Activated CD8-positive, alpha-beta memory T cell treated with anti-CD3 and anti-CD28 coated beads for 24 hours (primary cell): ENCODE measurements at regions not wholly inside any gene's neighbourhood (a gene's known extent, or its start where the extent isn't known, plus 50 kb on each side); places are given as distances from the start of the nearest gene placed in this dataset.

Experiments
- DNase-seq: peaks from one replicate; pipeline ENCODE4 v3.0.0-alpha.2; 2020

DNA sequence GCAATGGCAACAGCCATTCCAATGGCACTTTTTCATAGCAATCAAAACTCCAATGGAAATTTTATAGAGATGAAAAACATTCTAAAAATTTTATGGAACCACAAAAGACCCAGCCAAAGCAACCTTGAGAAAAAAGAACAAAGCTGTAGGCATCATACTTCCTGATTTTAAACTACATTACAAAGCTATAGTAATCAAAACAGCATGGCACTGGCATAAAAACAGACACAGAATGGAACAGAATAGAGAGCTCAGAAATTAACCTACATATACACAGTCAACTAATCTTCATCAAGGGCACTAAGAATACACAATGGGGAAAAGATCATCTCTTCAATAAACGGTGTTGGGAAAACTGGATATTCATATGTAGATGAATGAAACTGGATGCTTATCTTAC, 401.5 kb downstream of the NPHP4 start:
- no peak for DNase-seq

DNA sequence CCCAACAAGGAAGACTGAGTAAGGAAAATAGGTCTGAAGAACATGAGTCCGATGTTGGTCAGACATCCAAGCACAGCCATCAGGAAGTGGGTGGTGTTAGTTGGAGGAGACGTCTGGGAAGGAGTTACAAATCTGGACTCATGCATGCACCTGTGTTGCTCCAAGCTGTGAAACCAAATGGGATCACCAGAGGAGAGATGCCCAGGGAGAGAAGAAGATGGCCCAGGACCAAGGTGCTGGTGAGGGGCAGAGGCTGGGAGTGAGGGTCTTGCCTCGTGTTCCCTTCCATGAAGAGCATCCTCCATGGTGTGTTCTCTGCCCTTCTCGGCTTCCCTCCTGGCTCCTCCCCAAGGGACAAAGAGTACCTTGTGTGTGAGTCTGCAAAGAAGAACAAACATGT, 405.6 kb downstream of the NPHP4 start:
- no peak for DNase-seq

DNA sequence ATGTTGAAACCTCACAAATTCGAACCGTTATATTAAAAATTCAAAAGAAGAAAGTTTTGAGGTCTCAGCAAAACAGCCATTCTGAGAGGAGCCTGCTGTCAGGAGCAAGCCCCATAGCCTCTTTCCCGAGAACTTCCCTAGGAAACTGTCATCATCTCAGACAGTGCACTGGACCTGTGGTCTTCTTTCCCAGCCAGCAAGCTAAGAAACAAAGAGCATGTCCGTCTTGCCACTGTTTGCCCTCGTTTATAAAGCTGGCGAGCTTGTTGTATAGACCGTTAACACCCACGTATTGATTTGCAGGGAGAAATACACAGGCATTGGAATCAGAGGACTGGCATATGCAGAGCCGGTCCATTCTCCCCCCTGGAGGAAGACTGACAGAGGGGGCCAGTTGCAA, 407.0 kb downstream of the NPHP4 start:
- DNase-seq = no peak

DNA sequence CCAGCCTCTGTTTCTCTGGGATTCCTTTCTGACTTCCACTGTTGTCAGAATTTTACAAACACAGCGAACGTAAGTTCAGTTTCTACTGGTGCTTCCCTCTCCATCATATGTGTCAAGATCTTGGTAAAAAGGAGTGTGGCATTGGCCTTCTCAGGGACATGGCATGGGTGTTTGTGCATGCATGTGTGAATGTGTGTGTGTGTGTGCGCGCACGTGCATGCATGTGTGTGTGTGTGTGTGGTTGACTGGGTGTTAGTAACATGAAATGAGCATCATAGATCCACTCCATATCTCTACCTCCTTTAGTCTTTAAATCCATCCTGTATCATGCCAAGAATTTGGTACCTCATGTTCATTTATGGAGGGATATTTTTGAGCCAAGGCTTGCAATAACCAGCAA, 411.3 kb downstream of the NPHP4 start:
- no peak for DNase-seq

DNA sequence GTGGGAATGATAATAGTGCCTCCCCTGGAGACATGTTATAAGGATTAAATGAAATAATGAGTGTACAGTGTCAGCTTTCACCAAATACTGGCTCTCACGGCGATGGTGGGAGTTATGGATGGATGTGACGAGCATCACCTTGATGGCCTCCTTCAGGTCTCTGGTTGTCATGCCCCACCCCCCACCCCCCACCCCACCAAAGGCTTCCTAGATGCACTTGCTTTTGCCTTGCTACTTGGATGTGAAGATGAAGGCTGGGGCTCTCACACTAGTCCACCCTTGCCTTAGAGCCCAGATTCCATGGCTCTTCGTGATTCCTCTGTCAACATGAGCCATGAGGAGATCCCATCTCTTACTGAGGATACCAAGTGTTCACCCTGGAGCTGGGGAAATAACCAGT, 412.3 kb downstream of the NPHP4 start:
- DNase-seq = no peak

GRCh38 chr1:5578690-5579089, 413.5 kb downstream of the NPHP4 start:
- no peak for DNase-seq

GRCh38 chr1:5577255-5578040, 414.8 kb downstream of the NPHP4 start:
- peak; percentile 32 for DNase-seq

GRCh38 chr1:5576673-5577065, 415.6 kb downstream of the NPHP4 start:
- DNase-seq = no peak

DNA sequence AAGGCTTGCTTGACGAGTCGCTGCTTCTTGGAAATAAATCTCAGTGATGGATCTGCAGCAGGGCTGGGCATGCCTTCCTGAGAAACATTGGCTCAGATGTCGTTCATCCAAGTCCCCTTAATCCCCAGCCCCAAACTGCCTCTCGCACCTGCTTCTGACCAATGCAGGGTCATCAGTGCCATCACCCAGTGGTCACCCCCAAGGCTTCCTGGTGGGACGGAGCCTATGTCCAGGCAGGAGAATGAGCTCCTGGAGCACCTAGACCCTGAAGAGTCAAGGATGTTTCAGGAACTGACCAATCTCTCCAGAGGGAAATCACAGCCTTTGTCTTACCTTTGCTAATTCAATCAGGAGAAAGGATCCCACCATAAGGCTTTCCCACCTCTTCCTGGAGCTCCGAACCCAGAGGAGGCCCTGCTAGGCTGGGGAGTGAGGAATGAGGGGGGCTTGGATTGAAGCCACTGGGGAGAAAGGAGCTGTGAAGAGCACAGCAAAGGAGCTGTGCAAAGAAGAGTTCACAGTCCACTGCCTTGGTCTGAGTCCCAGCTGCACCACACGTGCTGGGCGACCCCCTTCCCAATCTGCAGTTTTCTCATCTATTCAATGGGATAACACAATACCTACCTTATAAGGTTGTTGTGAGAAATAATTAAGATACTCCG, 416.1 kb downstream of the NPHP4 start:
- no peak for DNase-seq

DNA sequence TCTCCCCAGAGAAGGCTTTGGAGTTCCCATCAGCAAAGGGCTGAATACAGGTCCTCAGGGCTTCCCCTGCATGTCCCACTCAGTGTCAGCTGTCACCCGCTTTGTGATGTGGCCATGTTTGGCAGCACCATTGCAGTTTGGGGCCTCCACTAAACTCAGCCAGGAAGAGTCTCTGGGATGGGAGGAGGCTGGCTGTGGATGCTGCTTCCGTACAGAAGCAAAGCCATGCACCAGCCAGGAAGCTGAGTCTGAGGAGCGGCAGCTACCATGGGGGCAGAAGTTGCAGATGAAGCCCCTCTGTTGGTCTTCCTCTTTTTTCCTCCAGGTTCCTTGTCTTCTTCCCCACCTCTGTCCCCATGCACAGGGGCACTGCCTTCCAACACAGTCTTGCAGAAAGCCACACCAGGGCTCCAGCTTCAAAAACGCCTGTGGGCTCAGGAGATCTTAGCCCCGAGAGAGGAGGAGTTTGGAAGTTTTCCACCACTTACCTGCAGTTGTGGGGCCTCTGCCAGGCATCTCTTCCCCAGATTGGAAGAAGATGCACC, 416.8 kb downstream of the NPHP4 start:
- no peak for DNase-seq

DNA sequence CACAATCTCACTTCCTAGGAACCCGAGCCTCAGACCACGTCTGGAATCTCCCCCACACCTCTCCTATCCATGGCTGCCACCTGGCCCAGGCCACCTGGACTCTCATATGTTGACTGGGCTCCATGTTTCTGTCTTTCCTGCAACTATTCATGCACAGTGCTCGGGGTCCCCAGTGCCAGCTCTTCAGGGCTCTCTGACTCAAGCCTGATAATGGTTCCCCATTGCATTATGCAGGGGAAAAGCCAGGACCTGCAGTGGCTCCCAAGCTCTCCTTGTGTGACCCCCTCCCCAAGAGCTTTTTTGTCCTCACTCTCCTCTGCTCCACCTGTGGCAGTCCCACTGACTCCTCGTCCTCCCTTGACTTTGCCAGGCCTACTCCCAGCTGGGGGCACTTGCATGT, 417.6 kb downstream of the NPHP4 start:
- DNase-seq = peak; percentile 19

DNA sequence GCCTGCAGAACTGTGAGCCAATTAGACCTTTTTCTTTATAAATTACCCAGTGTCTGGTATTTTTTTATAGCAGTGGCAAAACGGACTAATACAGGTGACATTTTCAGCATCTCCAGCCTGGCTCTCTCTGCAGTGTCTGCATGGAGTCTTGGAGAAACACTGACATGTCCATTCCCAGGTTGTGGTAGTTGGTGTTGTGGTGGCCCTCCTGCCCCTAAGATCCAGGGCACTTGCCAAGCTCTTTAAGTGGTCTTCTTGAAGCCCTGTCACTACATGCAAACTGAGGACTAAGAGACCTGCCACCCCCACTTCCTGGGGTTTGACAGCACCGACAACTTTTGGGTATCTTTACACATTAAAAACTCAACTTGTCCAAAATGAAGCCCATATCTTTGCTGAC, 419.4 kb downstream of the NPHP4 start:
- peak; percentile 9 for DNase-seq

GRCh38 chr1:5571861-5572401, 420.3 kb downstream of the NPHP4 start:
- no peak for DNase-seq

GRCh38 chr1:5571438-5571837, 420.8 kb downstream of the NPHP4 start:
- no peak for DNase-seq

DNA sequence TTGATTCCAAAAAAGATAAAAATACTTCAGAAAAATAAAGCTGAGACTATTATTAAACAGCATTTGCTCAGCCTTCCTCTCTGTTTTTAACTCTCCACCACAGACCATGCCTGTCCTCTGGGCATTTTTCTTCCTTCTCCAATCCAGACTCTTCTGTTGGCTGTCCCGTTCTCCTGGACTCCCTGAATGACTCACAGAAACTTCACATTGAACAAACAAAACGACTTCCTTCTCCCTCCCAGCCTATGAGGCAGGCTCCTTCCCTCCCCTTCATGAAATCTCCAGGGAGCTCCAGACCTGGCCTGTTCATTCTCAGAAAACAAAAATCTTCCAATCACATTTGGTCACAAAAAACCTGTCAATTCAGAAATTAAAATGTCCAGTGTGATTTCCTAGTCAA, 421.3 kb downstream of the NPHP4 start:
- no peak for DNase-seq

- no peak for DNase-seq
These were observed 423.9 kb downstream of the NPHP4 start for GRCh38 chr1:5568321-5568720.

- no peak for DNase-seq
These were observed 424.4 kb downstream of the NPHP4 start for GRCh38 chr1:5567839-5568238.

DNA sequence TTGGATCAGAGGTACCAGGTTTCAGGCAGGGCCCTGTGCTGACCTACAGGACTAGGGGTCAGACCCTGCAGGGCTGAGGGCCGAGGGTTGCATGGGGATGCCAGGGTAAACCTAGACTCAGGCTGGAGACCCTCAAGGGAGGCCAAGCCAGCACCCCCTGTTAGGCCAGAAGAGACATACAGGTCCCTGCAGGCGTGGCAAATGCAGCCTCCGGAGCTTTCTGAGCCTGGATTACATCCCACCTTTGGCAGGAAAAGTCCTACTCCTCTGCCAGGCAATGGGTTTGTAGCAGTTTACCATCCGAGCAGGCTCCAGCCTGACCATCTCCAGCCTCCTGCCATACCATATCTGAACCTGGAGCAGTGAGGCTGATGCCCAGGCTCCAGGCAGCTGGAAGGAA, 425.3 kb downstream of the NPHP4 start:
- no peak for DNase-seq

GRCh38 chr1:5565281-5566125, 426.7 kb downstream of the NPHP4 start:
- DNase-seq = no peak

GRCh38 chr1:5564578-5565257, 427.5 kb downstream of the NPHP4 start:
- DNase-seq = no peak

DNA sequence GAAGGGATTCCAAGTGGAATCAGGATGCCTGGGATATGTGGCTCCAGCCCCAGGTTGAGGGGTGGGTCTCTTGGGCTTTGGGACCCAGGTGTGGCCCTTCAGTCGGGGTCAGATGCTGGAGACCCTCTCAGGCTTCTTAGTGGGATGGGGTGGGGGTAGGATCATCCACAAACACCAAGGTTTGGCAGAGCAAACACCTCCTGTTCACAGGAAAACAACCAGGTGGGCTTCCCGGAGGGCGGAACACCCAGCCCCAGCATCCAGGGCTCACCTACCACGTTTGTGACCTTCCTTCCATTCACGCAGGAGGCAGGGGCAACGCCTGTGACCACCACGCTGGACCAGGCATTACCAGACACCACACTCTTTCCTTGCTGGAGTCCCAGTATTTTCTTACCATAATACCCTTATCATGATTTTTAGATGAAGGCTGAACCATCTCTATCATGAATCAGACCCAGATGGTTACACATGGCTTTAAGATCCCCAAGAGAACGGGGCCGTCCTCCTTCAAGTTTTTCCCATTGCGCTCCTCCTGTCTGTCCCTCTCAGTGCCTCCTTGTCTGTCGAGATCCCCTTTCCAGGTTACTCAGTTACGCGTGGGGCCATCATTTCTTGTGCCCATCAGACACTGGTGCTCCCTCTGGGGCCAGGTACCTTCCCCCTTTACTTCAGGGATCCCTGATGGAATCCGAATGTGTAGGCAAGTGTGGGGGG, 428.2 kb downstream of the NPHP4 start:
- no peak for DNase-seq

GRCh38 chr1:5562769-5563168, 429.5 kb downstream of the NPHP4 start:
- no peak for DNase-seq
